H7 (cell line): ENCODE measurements at regions not wholly inside any gene's neighbourhood (a gene's known extent, or its start where the extent isn't known, plus 50 kb on each side); places are given as distances from the start of the nearest gene placed in this dataset.
"Not testable (repeated sequence)": the region's sequence is repeated elsewhere in the genome, so short reads cannot be mapped to it uniquely, and the experiment has no call there.

Experiments
- DNase-seq: peaks from one replicate; pipeline ENCODE4 v3.0.0; 2012
- H3K27me3 ChIP-seq: 2 replicates; pipeline ENCODE4 v1.6.0; 2011; ENCODE audit warnings: mild to moderate bottlenecking, low read length; ENCODE audit not compliant: control insufficient read depth, insufficient read depth
- H3K36me3 ChIP-seq: replicated peaks from 2 replicates; pipeline ENCODE4 v1.5.1; 2011; ENCODE audit warnings: low read length; ENCODE audit not compliant: control insufficient read depth, insufficient read depth
- H3K4me3 ChIP-seq: 2 replicates; pipeline ENCODE4 v1.5.1; 2011; ENCODE audit warnings: low read depth, mild to moderate bottlenecking, control low read depth, low read length, moderate library complexity; ENCODE audit not compliant: insufficient read depth

GRCh38 chr12:23253191-23253590 lies 628.2 kb downstream of the ETNK1 start:
- no peaks in the 10 kb centered on the region for H3K36me3 ChIP-seq

GRCh38 chr12:23253910-23254309 lies 628.9 kb downstream of the ETNK1 start:
- not testable (repeated sequence) for H3K4me3 ChIP-seq, H3K27me3 ChIP-seq, H3K36me3 ChIP-seq, DNase-seq

More at GRCh38 chr12:23253191-23253590, 628.2 kb downstream of the ETNK1 start:
- Histone ChIP-seq H3K27me3 (no peaks in the 10 kb centered on the region), H3K4me3 (no peak overlapping the region)
- DNase-seq, result no peak

- Histone ChIP-seq H3K4me3 (no peak overlapping the region), H3K36me3 (no peaks in the 10 kb centered on the region), H3K27me3 (no peaks in the 10 kb centered on the region)
- DNase-seq, result no peak
Observed at GRCh38 chr12:23259558-23259957, 634.6 kb downstream of the ETNK1 start.

- Histone ChIP-seq H3K27me3 (no peaks in the 10 kb centered on the region), H3K36me3 (no peaks in the 10 kb centered on the region), H3K4me3 (no peak overlapping the region)
- no peak for DNase-seq
Observed at GRCh38 chr12:23262670-23263069, 637.7 kb downstream of the ETNK1 start.

- Histone ChIP-seq H3K4me3 (no peak overlapping the region), H3K27me3 (no peaks in the 10 kb centered on the region), H3K36me3 (no peaks in the 10 kb centered on the region)
- DNase-seq, result no peak
Observed at GRCh38 chr12:23277831-23278230, 652.9 kb downstream of the ETNK1 start.

- no peak overlapping the region for H3K4me3 ChIP-seq
- DNase-seq, result no peak
- H3K36me3 ChIP-seq, result no peaks in the 10 kb centered on the region
- no peaks in the 10 kb centered on the region for H3K27me3 ChIP-seq
Observed at GRCh38 chr12:23281295-23281694, 656.3 kb downstream of the ETNK1 start.

- no peak overlapping the region for H3K4me3 ChIP-seq
- H3K27me3 ChIP-seq, result no peaks in the 10 kb centered on the region
- DNase-seq, result no peak
- no peaks in the 10 kb centered on the region for H3K36me3 ChIP-seq
Observed at GRCh38 chr12:23282701-23283100, 657.7 kb downstream of the ETNK1 start.

- not testable (repeated sequence) for H3K4me3 ChIP-seq, H3K36me3 ChIP-seq, DNase-seq, H3K27me3 ChIP-seq
Observed at GRCh38 chr12:23285764-23286530, 661.0 kb downstream of the ETNK1 start.

GRCh38 chr12:23290627-23291330 lies 658.7 kb downstream of the SOX5 start:
- DNase-seq, result no peak
- H3K4me3 ChIP-seq, result no peak overlapping the region
- H3K27me3 ChIP-seq, result no peaks in the 10 kb centered on the region
- H3K36me3 ChIP-seq, result no peaks in the 10 kb centered on the region

- H3K27me3 ChIP-seq, result no peaks in the 10 kb centered on the region
- DNase-seq, result no peak
- no peak overlapping the region for H3K4me3 ChIP-seq
- H3K36me3 ChIP-seq, result no peaks in the 10 kb centered on the region
Observed at GRCh38 chr12:23303220-23303619, 646.2 kb downstream of the SOX5 start.

GRCh38 chr12:23303821-23304220 lies 645.6 kb downstream of the SOX5 start:
- no peak for DNase-seq
- Histone ChIP-seq H3K4me3 (no peak overlapping the region), H3K36me3 (no peaks in the 10 kb centered on the region), H3K27me3 (no peaks in the 10 kb centered on the region)

- no peaks in the 10 kb centered on the region for H3K36me3 ChIP-seq
- no peak overlapping the region for H3K4me3 ChIP-seq
- no peaks in the 10 kb centered on the region for H3K27me3 ChIP-seq
- no peak for DNase-seq
Observed at GRCh38 chr12:23333938-23334337, 615.5 kb downstream of the SOX5 start.

GRCh38 chr12:23335593-23335992 lies 613.9 kb downstream of the SOX5 start:
- H3K27me3 ChIP-seq, result no peaks in the 10 kb centered on the region
- DNase-seq, result no peak
- no peak overlapping the region for H3K4me3 ChIP-seq

GRCh38 chr12:23337213-23337612 lies 612.3 kb downstream of the SOX5 start:
- no peaks in the 10 kb centered on the region for H3K36me3 ChIP-seq
- H3K4me3 ChIP-seq, result no peak overlapping the region
- no peaks in the 10 kb centered on the region for H3K27me3 ChIP-seq
- DNase-seq, result no peak

More at GRCh38 chr12:23335593-23335992, 613.9 kb downstream of the SOX5 start:
- H3K36me3 ChIP-seq, result no peaks in the 10 kb centered on the region

- Histone ChIP-seq H3K36me3 (no peaks in the 10 kb centered on the region), H3K4me3 (no peak overlapping the region), H3K27me3 (no peaks in the 10 kb centered on the region)
- DNase-seq, result no peak
Observed at GRCh38 chr12:23340351-23340750, 609.1 kb downstream of the SOX5 start.
